ENCODE measurements at regions not wholly inside any gene's neighbourhood (a gene's known extent, or its start where the extent isn't known, plus 50 kb on each side); places are given as distances from the start of the nearest gene placed in this dataset.

DNA sequence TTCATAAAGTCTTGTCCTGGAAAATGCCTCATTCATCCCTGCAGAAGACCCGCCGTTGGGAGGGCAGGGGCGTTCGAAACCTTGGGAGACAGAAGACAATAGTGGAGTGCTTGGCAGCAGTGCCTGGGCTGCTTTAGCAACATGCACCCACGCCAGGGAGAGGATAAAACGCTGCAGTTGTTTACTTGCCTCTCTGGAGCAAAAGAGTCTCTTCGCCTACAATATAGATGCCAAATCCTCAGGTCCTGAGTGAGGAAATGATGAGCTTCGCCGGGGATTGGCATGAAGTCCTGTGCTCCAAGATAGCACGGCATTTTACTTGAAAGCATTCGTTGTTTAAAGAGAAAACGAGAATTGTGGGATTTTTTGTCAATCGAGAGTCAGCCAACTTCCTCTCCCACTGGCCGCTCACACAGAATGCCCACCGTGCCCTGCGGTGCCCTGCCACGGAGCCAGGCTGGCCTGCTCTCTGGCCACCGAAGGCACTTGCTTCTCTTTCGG is 152.5 kb upstream of the POU3F3 start:
- Histone ChIP-seq H3K4me3 (ENCODE audit: low read depth in 1 of 2, low read length in 2 of 2) (no peak overlapping the region), H2AFZ (ENCODE audit: low read depth, low read length) (no peak overlapping the region), H3K27me3 (ENCODE audit: insufficient read depth, low read length, poor library complexity) (no peaks in the 10 kb centered on the region), H4K20me1 (ENCODE audit: insufficient read depth, low read length) (no peaks in the 10 kb centered on the region), H3K27ac (ENCODE audit: low read length) (no peak overlapping the region), H3K79me2 (ENCODE audit: insufficient read depth, low read length) (no peaks in the 10 kb centered on the region), H3K9me3 (ENCODE audit: insufficient read depth, low read length, severe bottlenecking) (no peaks in the 10 kb centered on the region), H3K36me3 (ENCODE audit: insufficient read depth, low read length) (no peaks in the 10 kb centered on the region), H3K4me2 (ENCODE audit: insufficient read depth, low read length) (no peak overlapping the region), H3K4me1 (ENCODE audit: insufficient read depth, low read length) (no peaks in the 10 kb centered on the region), H3K9ac (ENCODE audit: low read depth, low read length) (no peak overlapping the region)
- ATAC-seq (ENCODE audit: insufficient read depth, low read depth) (no peak), DNase-seq (no peak)
- TF ChIP-seq, protein P1, sequence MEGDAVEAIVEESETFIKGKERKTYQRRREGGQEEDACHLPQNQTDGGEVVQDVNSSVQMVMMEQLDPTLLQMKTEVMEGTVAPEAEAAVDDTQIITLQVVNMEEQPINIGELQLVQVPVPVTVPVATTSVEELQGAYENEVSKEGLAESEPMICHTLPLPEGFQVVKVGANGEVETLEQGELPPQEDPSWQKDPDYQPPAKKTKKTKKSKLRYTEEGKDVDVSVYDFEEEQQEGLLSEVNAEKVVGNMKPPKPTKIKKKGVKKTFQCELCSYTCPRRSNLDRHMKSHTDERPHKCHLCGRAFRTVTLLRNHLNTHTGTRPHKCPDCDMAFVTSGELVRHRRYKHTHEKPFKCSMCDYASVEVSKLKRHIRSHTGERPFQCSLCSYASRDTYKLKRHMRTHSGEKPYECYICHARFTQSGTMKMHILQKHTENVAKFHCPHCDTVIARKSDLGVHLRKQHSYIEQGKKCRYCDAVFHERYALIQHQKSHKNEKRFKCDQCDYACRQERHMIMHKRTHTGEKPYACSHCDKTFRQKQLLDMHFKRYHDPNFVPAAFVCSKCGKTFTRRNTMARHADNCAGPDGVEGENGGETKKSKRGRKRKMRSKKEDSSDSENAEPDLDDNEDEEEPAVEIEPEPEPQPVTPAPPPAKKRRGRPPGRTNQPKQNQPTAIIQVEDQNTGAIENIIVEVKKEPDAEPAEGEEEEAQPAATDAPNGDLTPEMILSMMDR (IDR thresholded peaks at IDR 0.05; ENCODE audit: borderline replicate concordance, extremely low read depth, low read length, poor library complexity, severe bottlenecking) = no peak
- no peak for TF ChIP-seq EZH2 (IDR thresholded peaks at IDR 0.05; ENCODE audit: borderline replicate concordance, low read depth, low read length, severe bottlenecking)

- Histone ChIP-seq H3K27me3 (ENCODE audit: insufficient read depth, low read length, poor library complexity) (no peaks in the 10 kb centered on the region), H2AFZ (ENCODE audit: low read depth, low read length) (no peak overlapping the region), H3K27ac (ENCODE audit: low read length) (no peak overlapping the region), H3K9me3 (ENCODE audit: insufficient read depth, low read length, severe bottlenecking) (no peaks in the 10 kb centered on the region), H3K79me2 (ENCODE audit: insufficient read depth, low read length) (no peaks in the 10 kb centered on the region), H3K36me3 (ENCODE audit: insufficient read depth, low read length) (no peaks in the 10 kb centered on the region), H3K4me3 (ENCODE audit: low read depth in 1 of 2, low read length in 2 of 2) (no peak overlapping the region), H3K4me2 (ENCODE audit: insufficient read depth, low read length) (no peak overlapping the region), H3K4me1 (ENCODE audit: insufficient read depth, low read length) (no peaks in the 10 kb centered on the region), H3K9ac (ENCODE audit: low read depth, low read length) (no peak overlapping the region), H4K20me1 (ENCODE audit: insufficient read depth, low read length) (no peaks in the 10 kb centered on the region)
- no peak for TF ChIP-seq EZH2 (IDR thresholded peaks at IDR 0.05; ENCODE audit: borderline replicate concordance, low read depth, low read length, severe bottlenecking)
- TF ChIP-seq, protein P1 (IDR thresholded peaks at IDR 0.05; ENCODE audit: borderline replicate concordance, extremely low read depth, low read length, poor library complexity, severe bottlenecking) = no peak
- DNase-seq (no peak), ATAC-seq (ENCODE audit: insufficient read depth, low read depth) (no peak)
These were observed 151.7 kb upstream of the POU3F3 start for GRCh38 chr2:104702031-104702850.

DNA sequence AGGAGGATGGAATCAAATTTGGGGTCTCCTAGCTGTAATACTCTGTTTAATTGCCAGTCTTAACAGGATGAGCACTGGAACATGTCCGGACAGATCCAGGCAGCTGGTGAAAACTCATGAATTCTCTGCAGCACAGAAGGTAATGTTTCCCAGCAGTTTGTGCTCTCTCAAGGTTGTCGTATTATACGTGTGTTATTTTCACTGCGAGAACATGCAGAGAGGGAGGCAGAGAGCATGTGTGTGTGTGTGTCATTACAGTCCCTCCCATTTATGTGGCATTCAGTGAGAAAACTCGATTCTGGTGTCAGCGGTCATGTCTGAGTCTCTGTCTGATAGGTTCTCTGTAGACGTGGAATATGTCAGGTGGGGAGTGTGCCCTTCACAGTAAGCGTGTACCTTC is 150.2 kb upstream of the POU3F3 start:
- no peaks in the 10 kb centered on the region for H3K36me3 ChIP-seq (ENCODE audit: insufficient read depth, low read length)
- no peak overlapping the region for H3K4me2 ChIP-seq (ENCODE audit: insufficient read depth, low read length)
- no peaks in the 10 kb centered on the region for H3K4me1 ChIP-seq (ENCODE audit: insufficient read depth, low read length)
- H3K27ac ChIP-seq (ENCODE audit: low read length) = no peak overlapping the region
- H3K27me3 ChIP-seq (ENCODE audit: insufficient read depth, low read length, poor library complexity) = no peaks in the 10 kb centered on the region
- no peak for ATAC-seq (ENCODE audit: insufficient read depth, low read depth)
- no peak overlapping the region for H3K9ac ChIP-seq (ENCODE audit: low read depth, low read length)
- no peak for DNase-seq
- no peak overlapping the region for H3K4me3 ChIP-seq (ENCODE audit: low read depth in 1 of 2, low read length in 2 of 2)
- no peak for TF ChIP-seq EZH2 (IDR thresholded peaks at IDR 0.05; ENCODE audit: borderline replicate concordance, low read depth, low read length, severe bottlenecking)
- TF ChIP-seq, protein P1 (IDR thresholded peaks at IDR 0.05; ENCODE audit: borderline replicate concordance, extremely low read depth, low read length, poor library complexity, severe bottlenecking) = no peak
- no peaks in the 10 kb centered on the region for H4K20me1 ChIP-seq (ENCODE audit: insufficient read depth, low read length)
- H3K79me2 ChIP-seq (ENCODE audit: insufficient read depth, low read length) = no peaks in the 10 kb centered on the region
- no peak overlapping the region for H2AFZ ChIP-seq (ENCODE audit: low read depth, low read length)
- no peaks in the 10 kb centered on the region for H3K9me3 ChIP-seq (ENCODE audit: insufficient read depth, low read length, severe bottlenecking)
